Mesendoderm (in vitro differentiated cells): ENCODE measurements at regions not wholly inside any gene's neighbourhood (a gene's known extent, or its start where the extent isn't known, plus 50 kb on each side); places are given as distances from the start of the nearest gene placed in this dataset.

Source experiments
- DNase-seq: peaks from one replicate; pipeline ENCODE4 v3.0.0; 2013
- H2AK5ac ChIP-seq: 2 replicates; pipeline ENCODE4 v1.6.1; 2013; ENCODE audit warnings: low read length, inconsistent platforms
- H2BK120ac ChIP-seq: 2 replicates; pipeline ENCODE4 v1.6.1; 2013; ENCODE audit warnings: low read depth, mild to moderate bottlenecking, low read length, moderate library complexity, mixed read lengths
- H2BK15ac ChIP-seq: replicated peaks from 2 replicates; pipeline ENCODE4 v1.6.1; 2013; ENCODE audit warnings: low read depth, mild to moderate bottlenecking, moderate library complexity
- H2BK5ac ChIP-seq: 2 replicates; pipeline ENCODE4 v1.6.1; 2013; ENCODE audit warnings: low read length, inconsistent platforms
- H3K18ac ChIP-seq: 2 replicates; pipeline ENCODE4 v1.6.1; 2013; ENCODE audit warnings: mild to moderate bottlenecking, low read length, mixed read lengths
- H3K23ac ChIP-seq: one replicate; pipeline ENCODE4 v1.6.1; 2013; ENCODE audit warnings: low read length
- H3K27ac ChIP-seq: 2 replicates; pipeline ENCODE4 v1.5.1; 2013; ENCODE audit warnings: low read depth, mild to moderate bottlenecking, inconsistent platforms, low read length, moderate library complexity
- H3K27me3 ChIP-seq: 2 replicates; pipeline ENCODE4 v1.6.1; 2013; ENCODE audit warnings: low read length, control low read depth, mild to moderate bottlenecking, inconsistent platforms; ENCODE audit not compliant: insufficient read depth, poor library complexity
- H3K36me3 ChIP-seq: 2 replicates; pipeline ENCODE4 v1.6.1; 2013; ENCODE audit warnings: low read length, inconsistent platforms; ENCODE audit not compliant: control insufficient read depth, insufficient read depth
- H3K4ac ChIP-seq: one replicate; pipeline ENCODE4 v1.6.1; 2013; ENCODE audit warnings: low read depth, mild to moderate bottlenecking, low read length, moderate library complexity
- H3K4me1 ChIP-seq: 2 replicates; pipeline ENCODE4 v1.6.1; 2013; ENCODE audit warnings: low read depth, low read length, inconsistent platforms; ENCODE audit not compliant: control insufficient read depth
- H3K4me2 ChIP-seq: 2 replicates; pipeline ENCODE4 v1.6.1; 2013; ENCODE audit warnings: low read length
- H3K4me3 ChIP-seq: 2 replicates; pipeline ENCODE4 v1.5.1; 2013; ENCODE audit warnings: mild to moderate bottlenecking, low read length
- H3K56ac ChIP-seq: one replicate; pipeline ENCODE4 v1.6.1; 2013; ENCODE audit warnings: low read length
- H3K79me1 ChIP-seq: 2 replicates; pipeline ENCODE4 v1.6.1; 2013; ENCODE audit warnings: low read length, inconsistent platforms
- H3K79me2 ChIP-seq: 2 replicates; pipeline ENCODE4 v1.6.1; 2013; ENCODE audit warnings: mild to moderate bottlenecking, low read length; ENCODE audit not compliant: control insufficient read depth, insufficient read depth
- H3K9ac ChIP-seq: 2 replicates; pipeline ENCODE4 v1.6.1; 2013; ENCODE audit warnings: low read length, inconsistent platforms
- H4K5ac ChIP-seq: one replicate; pipeline ENCODE4 v1.6.1; 2013; ENCODE audit warnings: low read length
- H4K8ac ChIP-seq: one replicate; pipeline ENCODE4 v1.6.1; 2013; ENCODE audit warnings: low read depth, mild to moderate bottlenecking, control low read depth, low read length, moderate library complexity
- WGBS: extraction: QIAGEN DNeasy Blood & Tissue Kit; methylation state at CpG from one replicate; pipeline ENCODE4 v1.1.7; 2013; ENCODE audit warnings: low lambda C conversion rate, missing lambda C conversion rate; ENCODE audit not compliant: insufficient coverage; ENCODE audit errors: extremely low coverage; 5-methylcytosine and 5-hydroxymethylcytosine counted together

- H3K4ac ChIP-seq: no peak overlapping the region
- no peak overlapping the region for H3K56ac ChIP-seq
- H2BK120ac ChIP-seq: no peak overlapping the region
- no peak overlapping the region for H3K9ac ChIP-seq
- H3K27me3 ChIP-seq: no peaks in the 10 kb centered on the region
- DNase-seq: no peak
- H3K27ac ChIP-seq: no peak overlapping the region
- no peak overlapping the region for H4K5ac ChIP-seq
- no peak overlapping the region for H2BK15ac ChIP-seq
- H3K4me2 ChIP-seq: no peak overlapping the region
- H3K79me2 ChIP-seq: no peaks in the 10 kb centered on the region
- H3K36me3 ChIP-seq: no peaks in the 10 kb centered on the region
- H3K4me3 ChIP-seq: no peak overlapping the region
- no peaks in the 10 kb centered on the region for H3K79me1 ChIP-seq
- no peak overlapping the region for H3K18ac ChIP-seq
- no CpG with 5 or more reads among the region's 4 CpGs for WGBS
- H4K8ac ChIP-seq: no peak overlapping the region
- no peaks in the 10 kb centered on the region for H3K4me1 ChIP-seq
- H3K23ac ChIP-seq: no peak overlapping the region
- H2BK5ac ChIP-seq: no peak overlapping the region
- H2AK5ac ChIP-seq: no peak overlapping the region
Measured at GRCh38 chr3:79898907-79899306, 131.1 kb upstream of the ROBO1 start.

- H3K27ac ChIP-seq: no peak overlapping the region
- no peaks in the 10 kb centered on the region for H3K79me1 ChIP-seq
- DNase-seq: no peak
- H3K27me3 ChIP-seq: no peaks in the 10 kb centered on the region
- H3K23ac ChIP-seq: no peak overlapping the region
- no peak overlapping the region for H2BK5ac ChIP-seq
- WGBS: no CpG with 5 or more reads among the region's 1 CpG
- no peaks in the 10 kb centered on the region for H3K4me1 ChIP-seq
- H2BK120ac ChIP-seq: no peak overlapping the region
- H4K8ac ChIP-seq: no peak overlapping the region
- H3K56ac ChIP-seq: no peak overlapping the region
- H2AK5ac ChIP-seq: no peak overlapping the region
- no peak overlapping the region for H2BK15ac ChIP-seq
- no peaks in the 10 kb centered on the region for H3K79me2 ChIP-seq
- H4K5ac ChIP-seq: no peak overlapping the region
- no peak overlapping the region for H3K18ac ChIP-seq
- no peak overlapping the region for H3K4ac ChIP-seq
- H3K9ac ChIP-seq: no peak overlapping the region
- no peaks in the 10 kb centered on the region for H3K36me3 ChIP-seq
- no peak overlapping the region for H3K4me3 ChIP-seq
- no peak overlapping the region for H3K4me2 ChIP-seq
Measured at GRCh38 chr3:79896086-79896485, 128.3 kb upstream of the ROBO1 start.

- Histone ChIP-seq H3K27me3 (no peaks in the 10 kb centered on the region), H3K4ac (no peak overlapping the region), H3K27ac (no peak overlapping the region), H2BK5ac (no peak overlapping the region), H3K4me3 (no peak overlapping the region), H3K23ac (no peak overlapping the region), H2BK15ac (no peak overlapping the region), H3K79me1 (no peaks in the 10 kb centered on the region), H3K4me1 (no peaks in the 10 kb centered on the region), H2AK5ac (no peak overlapping the region), H2BK120ac (no peak overlapping the region), H3K56ac (no peak overlapping the region), H3K36me3 (no peaks in the 10 kb centered on the region), H3K4me2 (no peak overlapping the region), H3K9ac (no peak overlapping the region), H3K79me2 (no peaks in the 10 kb centered on the region), H4K5ac (no peak overlapping the region), H4K8ac (no peak overlapping the region), H3K18ac (no peak overlapping the region)
- WGBS: no CpG with 5 or more reads among the region's 2 CpGs
- DNase-seq: no peak
Measured at GRCh38 chr3:79887213-79887612, 119.4 kb upstream of the ROBO1 start.

- no peaks in the 10 kb centered on the region for H3K79me1 ChIP-seq
- H3K4me2 ChIP-seq: no peak overlapping the region
- H3K4me3 ChIP-seq: no peak overlapping the region
- no peak overlapping the region for H3K56ac ChIP-seq
- no peak overlapping the region for H3K9ac ChIP-seq
- no peak overlapping the region for H3K4ac ChIP-seq
- no peak overlapping the region for H3K23ac ChIP-seq
- peak; percentile 26 for DNase-seq
- H3K27ac ChIP-seq: no peak overlapping the region
- no peak overlapping the region for H2BK15ac ChIP-seq
- H3K36me3 ChIP-seq: no peaks in the 10 kb centered on the region
- H2AK5ac ChIP-seq: no peak overlapping the region
- no peaks in the 10 kb centered on the region for H3K27me3 ChIP-seq
- no peak overlapping the region for H4K5ac ChIP-seq
- no peak overlapping the region for H3K18ac ChIP-seq
- no peaks in the 10 kb centered on the region for H3K4me1 ChIP-seq
- H4K8ac ChIP-seq: no peak overlapping the region
- no peak overlapping the region for H2BK120ac ChIP-seq
- H3K79me2 ChIP-seq: no peaks in the 10 kb centered on the region
- H2BK5ac ChIP-seq: no peak overlapping the region
- no CpG with 5 or more reads among the region's 4 CpGs for WGBS
Measured at GRCh38 chr3:79886204-79886603, 118.4 kb upstream of the ROBO1 start.

- WGBS: no CpG with 5 or more reads among the region's 4 CpGs
- DNase-seq: no peak
- H3K36me3 ChIP-seq: no peaks in the 10 kb centered on the region
- no peaks in the 10 kb centered on the region for H3K27me3 ChIP-seq
- no peak overlapping the region for H3K56ac ChIP-seq
- H3K4me1 ChIP-seq: no peaks in the 10 kb centered on the region
- no peak overlapping the region for H4K5ac ChIP-seq
- H3K4me2 ChIP-seq: no peak overlapping the region
- no peaks in the 10 kb centered on the region for H3K79me1 ChIP-seq
- no peak overlapping the region for H2AK5ac ChIP-seq
- H3K79me2 ChIP-seq: no peaks in the 10 kb centered on the region
- no peak overlapping the region for H2BK120ac ChIP-seq
- H2BK5ac ChIP-seq: no peak overlapping the region
- H2BK15ac ChIP-seq: no peak overlapping the region
- no peak overlapping the region for H3K4ac ChIP-seq
- H3K18ac ChIP-seq: no peak overlapping the region
- H3K4me3 ChIP-seq: no peak overlapping the region
- H3K27ac ChIP-seq: no peak overlapping the region
- no peak overlapping the region for H3K9ac ChIP-seq
- H3K23ac ChIP-seq: no peak overlapping the region
- H4K8ac ChIP-seq: no peak overlapping the region
Measured at GRCh38 chr3:79885407-79885806, 117.6 kb upstream of the ROBO1 start.

GRCh38 chr3:79884354-79884753 lies 116.6 kb upstream of the ROBO1 start:
- H2AK5ac ChIP-seq: no peak overlapping the region
- H3K27me3 ChIP-seq: no peaks in the 10 kb centered on the region
- H4K5ac ChIP-seq: no peak overlapping the region
- no peak overlapping the region for H3K56ac ChIP-seq
- H4K8ac ChIP-seq: no peak overlapping the region
- no peak overlapping the region for H3K4ac ChIP-seq
- no peaks in the 10 kb centered on the region for H3K4me1 ChIP-seq
- no peak for DNase-seq
- H2BK15ac ChIP-seq: no peak overlapping the region
- no peaks in the 10 kb centered on the region for H3K79me2 ChIP-seq
- no peak overlapping the region for H2BK120ac ChIP-seq
- H3K27ac ChIP-seq: no peak overlapping the region
- no peak overlapping the region for H3K4me2 ChIP-seq
- H3K9ac ChIP-seq: no peak overlapping the region
- WGBS: no CpG with 5 or more reads among the region's 3 CpGs
- no peaks in the 10 kb centered on the region for H3K79me1 ChIP-seq
- no peaks in the 10 kb centered on the region for H3K36me3 ChIP-seq
- no peak overlapping the region for H3K18ac ChIP-seq
- H2BK5ac ChIP-seq: no peak overlapping the region
- no peak overlapping the region for H3K4me3 ChIP-seq
- H3K23ac ChIP-seq: no peak overlapping the region
